HG02571 (cell line): ENCODE measurements at regions not wholly inside any gene's neighbourhood (a gene's known extent, or its start where the extent isn't known, plus 50 kb on each side); places are given as distances from the start of the nearest gene placed in this dataset.

Experiments
- ATAC-seq: cut with Tn5 transposase; IDR thresholded peaks from one replicate; pipeline ENCODE4 v1.9.1; 2021; ENCODE audit warnings: mild to moderate bottlenecking, moderate library complexity; ENCODE audit not compliant: unreplicated experiment

- ATAC-seq = no peak
These were observed 536.6 kb upstream of the RAG2 start for GRCh38 chr11:37134637-37135036.

GRCh38 chr11:37124384-37124783, 526.3 kb upstream of the RAG2 start:
- ATAC-seq = no peak

GRCh38 chr11:37115963-37116362, 517.9 kb upstream of the RAG2 start:
- no peak for ATAC-seq

GRCh38 chr11:37110385-37110784, 512.3 kb upstream of the RAG2 start:
- ATAC-seq = no peak

GRCh38 chr11:37109286-37109585, 511.2 kb upstream of the RAG2 start:
- ATAC-seq = no peak

GRCh38 chr11:37108436-37109285, 510.6 kb upstream of the RAG2 start:
- no peak for ATAC-seq

- ATAC-seq = no peak
These were observed 509.8 kb upstream of the RAG2 start for GRCh38 chr11:37107831-37108230.

GRCh38 chr11:37107415-37107814, 509.4 kb upstream of the RAG2 start:
- no peak for ATAC-seq

- ATAC-seq = no peak
These were observed 507.4 kb upstream of the RAG2 start for GRCh38 chr11:37105427-37105826.

GRCh38 chr11:37104380-37104779, 506.3 kb upstream of the RAG2 start:
- no peak for ATAC-seq

GRCh38 chr11:37100008-37100407, 502.0 kb upstream of the RAG2 start:
- no peak for ATAC-seq

- ATAC-seq = no peak
These were observed 494.5 kb upstream of the RAG2 start for GRCh38 chr11:37092487-37092886.

- ATAC-seq = no peak
These were observed 491.4 kb upstream of the RAG2 start for GRCh38 chr11:37089439-37089838.

- ATAC-seq = no peak
These were observed 490.5 kb upstream of the RAG2 start for GRCh38 chr11:37088573-37088910.

- ATAC-seq = no peak
These were observed 489.9 kb upstream of the RAG2 start for GRCh38 chr11:37087650-37088572.

- ATAC-seq = no peak
These were observed 480.5 kb upstream of the RAG2 start for GRCh38 chr11:37078521-37078920.

- no peak for ATAC-seq
These were observed 478.8 kb upstream of the RAG2 start for GRCh38 chr11:37076866-37077265.

GRCh38 chr11:37072538-37073055, 474.6 kb upstream of the RAG2 start:
- ATAC-seq = no peak

- no peak for ATAC-seq
These were observed 452.3 kb upstream of the RAG2 start for GRCh38 chr11:37050311-37050710.

- no peak for ATAC-seq
These were observed 442.9 kb upstream of the RAG2 start for GRCh38 chr11:37040921-37041320.

GRCh38 chr11:37038911-37039310, 440.9 kb upstream of the RAG2 start:
- no peak for ATAC-seq

- ATAC-seq = no peak
These were observed 428.7 kb upstream of the RAG2 start for GRCh38 chr11:37026741-37027140.
